ENCODE measurements at regions not wholly inside any gene's neighbourhood (a gene's known extent, or its start where the extent isn't known, plus 50 kb on each side); places are given as distances from the start of the nearest gene placed in this dataset.

GRCh38 chr1:209444961-209445360 is 138.6 kb upstream of the CAMK1G start:
- no peak overlapping the region for H3K9ac ChIP-seq (ENCODE audit: low read length)
- no peaks in the 10 kb centered on the region for H4K20me1 ChIP-seq (ENCODE audit: insufficient read depth)
- no peaks in the 10 kb centered on the region for H3K27me3 ChIP-seq (ENCODE audit: insufficient read depth, low read depth, low read length)
- H3K4me2 ChIP-seq (ENCODE audit: low read length), result no peak overlapping the region
- no peak for TF ChIP-seq TAF1 (IDR thresholded peaks at IDR 0.05; ENCODE audit: low read depth)
- TF ChIP-seq, protein P1, sequence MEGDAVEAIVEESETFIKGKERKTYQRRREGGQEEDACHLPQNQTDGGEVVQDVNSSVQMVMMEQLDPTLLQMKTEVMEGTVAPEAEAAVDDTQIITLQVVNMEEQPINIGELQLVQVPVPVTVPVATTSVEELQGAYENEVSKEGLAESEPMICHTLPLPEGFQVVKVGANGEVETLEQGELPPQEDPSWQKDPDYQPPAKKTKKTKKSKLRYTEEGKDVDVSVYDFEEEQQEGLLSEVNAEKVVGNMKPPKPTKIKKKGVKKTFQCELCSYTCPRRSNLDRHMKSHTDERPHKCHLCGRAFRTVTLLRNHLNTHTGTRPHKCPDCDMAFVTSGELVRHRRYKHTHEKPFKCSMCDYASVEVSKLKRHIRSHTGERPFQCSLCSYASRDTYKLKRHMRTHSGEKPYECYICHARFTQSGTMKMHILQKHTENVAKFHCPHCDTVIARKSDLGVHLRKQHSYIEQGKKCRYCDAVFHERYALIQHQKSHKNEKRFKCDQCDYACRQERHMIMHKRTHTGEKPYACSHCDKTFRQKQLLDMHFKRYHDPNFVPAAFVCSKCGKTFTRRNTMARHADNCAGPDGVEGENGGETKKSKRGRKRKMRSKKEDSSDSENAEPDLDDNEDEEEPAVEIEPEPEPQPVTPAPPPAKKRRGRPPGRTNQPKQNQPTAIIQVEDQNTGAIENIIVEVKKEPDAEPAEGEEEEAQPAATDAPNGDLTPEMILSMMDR (IDR thresholded peaks at IDR 0.05; ENCODE audit: poor library complexity, severe bottlenecking), result no peak
- no peak for TF ChIP-seq EZH2 (IDR thresholded peaks at IDR 0.05; ENCODE audit: borderline replicate concordance, insufficient read depth, low read length, poor library complexity, severe bottlenecking)
- TF ChIP-seq SMC3 (conservative IDR thresholded peaks at IDR 0.05; ENCODE audit: poor library complexity), result no peak
- no peak for TF ChIP-seq POLR2AphosphoS5 (IDR thresholded peaks at IDR 0.05)
- no peak for TF ChIP-seq MXI1 (conservative IDR thresholded peaks at IDR 0.05; ENCODE audit: poor library complexity, severe bottlenecking)
- TF ChIP-seq REST (IDR thresholded peaks at IDR 0.05; ENCODE audit: borderline replicate concordance), result no peak
- TF ChIP-seq RAD21 (conservative IDR thresholded peaks at IDR 0.05), result no peak
- TF ChIP-seq EP300 (conservative IDR thresholded peaks at IDR 0.05; ENCODE audit: poor library complexity, severe bottlenecking), result no peak
- no peaks in the 10 kb centered on the region for H3K79me2 ChIP-seq (replicated peaks; ENCODE audit: insufficient read depth, low read length)
- H3K4me3 ChIP-seq (ENCODE audit: low read length), result no peak overlapping the region
- H3K9me3 ChIP-seq (ENCODE audit: low read length), result no peaks in the 10 kb centered on the region
- no peak overlapping the region for H3K27ac ChIP-seq (ENCODE audit: low read length)
- no peaks in the 10 kb centered on the region for H3K9me2 ChIP-seq (ENCODE audit: insufficient read depth, low read length)
- H3K36me3 ChIP-seq (ENCODE audit: insufficient read depth, low read length), result no peaks in the 10 kb centered on the region
- H2AFZ ChIP-seq (ENCODE audit: low read depth, low read length), result no peak overlapping the region
- no peaks in the 10 kb centered on the region for H3F3A ChIP-seq (ENCODE audit: insufficient read depth, low read length, poor library complexity, severe bottlenecking)

DNA sequence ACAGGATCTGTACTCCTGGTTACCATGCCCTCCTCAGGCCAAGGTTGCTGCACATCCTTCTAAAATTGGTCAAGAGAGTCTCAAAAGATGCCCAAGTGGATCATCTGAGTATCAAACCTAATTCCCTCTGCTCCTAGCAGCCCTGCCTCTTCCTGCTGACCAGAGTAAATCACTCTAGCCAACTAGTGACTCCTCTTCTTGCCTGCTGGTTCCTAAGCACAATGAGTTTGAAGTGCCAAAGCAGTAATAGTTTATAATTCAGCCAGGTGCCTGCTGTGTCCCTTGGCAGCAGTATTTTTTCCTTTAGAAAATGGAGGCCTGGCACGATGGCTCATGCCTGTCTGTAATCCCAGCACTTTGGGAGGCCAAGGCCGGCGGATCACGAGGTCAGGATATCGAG is 137.9 kb upstream of the CAMK1G start:
- Histone ChIP-seq H2AFZ (ENCODE audit: low read depth, low read length) (no peak overlapping the region), H3K9ac (ENCODE audit: low read length) (no peak overlapping the region), H3K27ac (ENCODE audit: low read length) (no peak overlapping the region), H3K9me2 (ENCODE audit: insufficient read depth, low read length) (no peaks in the 10 kb centered on the region), H3F3A (ENCODE audit: insufficient read depth, low read length, poor library complexity, severe bottlenecking) (no peaks in the 10 kb centered on the region), H3K4me2 (ENCODE audit: low read length) (no peak overlapping the region), H3K4me3 (ENCODE audit: low read length) (no peak overlapping the region), H3K36me3 (ENCODE audit: insufficient read depth, low read length) (no peaks in the 10 kb centered on the region), H3K9me3 (ENCODE audit: low read length) (no peaks in the 10 kb centered on the region), H3K79me2 (replicated peaks; ENCODE audit: insufficient read depth, low read length) (no peaks in the 10 kb centered on the region), H3K27me3 (ENCODE audit: insufficient read depth, low read depth, low read length) (no peaks in the 10 kb centered on the region), H4K20me1 (ENCODE audit: insufficient read depth) (no peaks in the 10 kb centered on the region)
- TF ChIP-seq REST (IDR thresholded peaks at IDR 0.05; ENCODE audit: borderline replicate concordance) (no peak), EP300 (conservative IDR thresholded peaks at IDR 0.05; ENCODE audit: poor library complexity, severe bottlenecking) (no peak), SMC3 (conservative IDR thresholded peaks at IDR 0.05; ENCODE audit: poor library complexity) (no peak), POLR2AphosphoS5 (IDR thresholded peaks at IDR 0.05) (no peak), EZH2 (IDR thresholded peaks at IDR 0.05; ENCODE audit: borderline replicate concordance, insufficient read depth, low read length, poor library complexity, severe bottlenecking) (no peak), RAD21 (conservative IDR thresholded peaks at IDR 0.05) (no peak), TAF1 (IDR thresholded peaks at IDR 0.05; ENCODE audit: low read depth) (no peak), MXI1 (conservative IDR thresholded peaks at IDR 0.05; ENCODE audit: poor library complexity, severe bottlenecking) (no peak)
- TF ChIP-seq, protein P1 (IDR thresholded peaks at IDR 0.05; ENCODE audit: poor library complexity, severe bottlenecking), result no peak
